DOHH2 (cell line): ENCODE measurements at regions not wholly inside any gene's neighbourhood (a gene's known extent, or its start where the extent isn't known, plus 50 kb on each side); places are given as distances from the start of the nearest gene placed in this dataset.

Experiments
- H3F3A ChIP-seq: fragments of 200-600 bp; sonication (generic), shearing (Covaris generic); 2 replicates; pipeline ENCODE4 v1.6.0; 2016; ENCODE audit warnings: antibody characterized with exemption, mild to moderate bottlenecking; ENCODE audit not compliant: control insufficient read depth, insufficient read depth
- H3K27ac ChIP-seq: fragments of 200-600 bp; sonication (generic); 2 replicates; pipeline ENCODE4 v1.5.1; 2014; ENCODE audit warnings: low read depth, mild to moderate bottlenecking, low read length, moderate library complexity
- H3K27me3 ChIP-seq: fragments of 200-600 bp; sonication (generic); 2 replicates; pipeline ENCODE4 v1.6.1; 2014; ENCODE audit warnings: mild to moderate bottlenecking, low read length, mixed read lengths; ENCODE audit not compliant: control insufficient read depth
- H3K36me3 ChIP-seq: fragments of 200-600 bp; sonication (generic); 2 replicates; pipeline ENCODE4 v1.6.1; 2014; ENCODE audit warnings: mild to moderate bottlenecking, low read length, moderate library complexity, mixed read lengths; ENCODE audit not compliant: control insufficient read depth
- H3K4me1 ChIP-seq: fragments of 200-600 bp; sonication (generic); 2 replicates; pipeline ENCODE4 v1.6.1; 2014; ENCODE audit warnings: mild to moderate bottlenecking, low read length, mixed read lengths; ENCODE audit not compliant: control insufficient read depth
- H3K4me2 ChIP-seq: fragments of 200-600 bp; sonication (generic); 2 replicates; pipeline ENCODE4 v1.6.0; 2014; ENCODE audit warnings: mild to moderate bottlenecking, low read length, moderate library complexity
- H3K4me3 ChIP-seq: fragments of 200-600 bp; sonication (generic); 2 replicates; pipeline ENCODE4 v1.5.1; 2014; ENCODE audit warnings: mild to moderate bottlenecking, low read length, mixed read lengths
- H3K79me2 ChIP-seq: fragments of 200-600 bp; sonication (generic); 2 replicates; pipeline ENCODE4 v1.6.1; 2014; ENCODE audit warnings: mild to moderate bottlenecking, low read length, mixed read lengths; ENCODE audit not compliant: control insufficient read depth
- H3K9me2 ChIP-seq: fragments of 200-600 bp; sonication (generic); replicated peaks from 2 replicates; pipeline ENCODE4 v1.6.1; 2014; ENCODE audit warnings: mild to moderate bottlenecking, low read length, mixed read lengths; ENCODE audit not compliant: control insufficient read depth
- H3K9me3 ChIP-seq: fragments of 200-600 bp; sonication (generic); 2 replicates; pipeline ENCODE4 v1.6.1; 2014; ENCODE audit warnings: antibody characterized with exemption, low read length, mixed read lengths; ENCODE audit not compliant: control insufficient read depth, insufficient read depth
- H4K20me1 ChIP-seq: fragments of 200-600 bp; sonication (generic); 2 replicates; pipeline ENCODE4 v1.6.0; 2014; ENCODE audit warnings: low read depth, mild to moderate bottlenecking, antibody characterized with exemption, low read length, moderate library complexity; ENCODE audit not compliant: control insufficient read depth, insufficient read depth
- CTCF ChIP-seq: fragments of 200-600 bp; sonication (generic); IDR thresholded peaks from one replicate; pipeline ENCODE4 v1.5.1; 2014; ENCODE audit warnings: antibody characterized with exemption, mild to moderate bottlenecking, low read depth, low read length; ENCODE audit not compliant: poor library complexity, severe bottlenecking
- EZH2phosphoT487 ChIP-seq: fragments of 200-600 bp; sonication (generic); IDR thresholded peaks from 2 replicates; pipeline ENCODE4 v1.6.1; 2017; ENCODE audit warnings: borderline replicate concordance, mild to moderate bottlenecking, antibody characterized with exemption, low read length, moderate library complexity, mixed read lengths

- TF ChIP-seq EZH2phosphoT487 = no peak
- TF ChIP-seq CTCF = no peak
- Histone ChIP-seq H3K36me3 (no peaks in the 10 kb centered on the region), H3K4me3 (no peak overlapping the region), H3K9me3 (no peaks in the 10 kb centered on the region), H3F3A (no peaks in the 10 kb centered on the region), H3K27me3 (peaks cover 4% of the 10 kb centered on the region; the same call in 1 of the 2 replicates), H3K4me1 (no peaks in the 10 kb centered on the region), H3K27ac (no peak overlapping the region), H3K4me2 (no peak overlapping the region), H3K9me2 (no peaks in the 10 kb centered on the region), H4K20me1 (no peaks in the 10 kb centered on the region), H3K79me2 (no peaks in the 10 kb centered on the region)
Measured at GRCh38 chr7:42483886-42484285, 246.9 kb upstream of the GLI3 start.

- no peak overlapping the region for H3K27ac ChIP-seq
- no peak overlapping the region for H3K4me3 ChIP-seq
Measured at GRCh38 chr7:42479816-42480633, 243.0 kb upstream of the GLI3 start.

GRCh38 chr7:42479452-42479815 lies 242.4 kb upstream of the GLI3 start:
- Histone ChIP-seq H3K9me3 (no peaks in the 10 kb centered on the region), H3K4me3 (no peak overlapping the region), H3K36me3 (no peaks in the 10 kb centered on the region), H4K20me1 (no peaks in the 10 kb centered on the region), H3K9me2 (no peaks in the 10 kb centered on the region), H3K4me2 (no peak overlapping the region), H3K4me1 (no peaks in the 10 kb centered on the region), H3K27me3 (peaks cover 4% of the 10 kb centered on the region; the same call in 1 of the 2 replicates), H3K27ac (no peak overlapping the region), H3K79me2 (no peaks in the 10 kb centered on the region), H3F3A (no peaks in the 10 kb centered on the region)
- TF ChIP-seq CTCF = no peak
- TF ChIP-seq EZH2phosphoT487 = no peak

More at GRCh38 chr7:42479816-42480633, 243.0 kb upstream of the GLI3 start:
- H3K36me3 ChIP-seq = no peaks in the 10 kb centered on the region
- H3F3A ChIP-seq = no peaks in the 10 kb centered on the region
- TF ChIP-seq CTCF = no peak
- no peak for TF ChIP-seq EZH2phosphoT487
- no peaks in the 10 kb centered on the region for H3K9me3 ChIP-seq
- H3K4me1 ChIP-seq = no peaks in the 10 kb centered on the region
- no peaks in the 10 kb centered on the region for H3K9me2 ChIP-seq
- no peaks in the 10 kb centered on the region for H3K79me2 ChIP-seq
- H4K20me1 ChIP-seq = no peaks in the 10 kb centered on the region
- no peak overlapping the region for H3K4me2 ChIP-seq
- H3K27me3 ChIP-seq = peaks cover 4% of the 10 kb centered on the region; the same call in 1 of the 2 replicates
